ENCODE measurements at regions not wholly inside any gene's neighbourhood (a gene's known extent, or its start where the extent isn't known, plus 50 kb on each side); places are given as distances from the start of the nearest gene placed in this dataset.

- H3K9me3 ChIP-seq (ENCODE audit: control insufficient read depth, low read depth, low read length) = peaks cover 27% of the 10 kb centered on the region
- H3K36me3 ChIP-seq (ENCODE audit: control insufficient read depth, low read depth, low read length) = no peaks in the 10 kb centered on the region
- peaks cover 26% of the 10 kb centered on the region for H3K4me1 ChIP-seq (ENCODE audit: control insufficient read depth, low read depth, low read length)
- H3K4me3 ChIP-seq (ENCODE audit: low read length) = no peak overlapping the region
- H3K27ac ChIP-seq (ENCODE audit: low read length) = no peak overlapping the region
- H3K9ac ChIP-seq (ENCODE audit: low read length) = no peak overlapping the region
- peaks cover 6% of the 10 kb centered on the region for H3K27me3 ChIP-seq (ENCODE audit: control insufficient read depth, insufficient read depth, low read length)
These were observed 238.5 kb downstream of the NFATC2 start for GRCh38 chr20:51303731-51304670.

GRCh38 chr20:51301026-51301425 lies 241.5 kb downstream of the NFATC2 start:
- H3K9ac ChIP-seq (ENCODE audit: low read length) = no peak overlapping the region
- peaks cover 27% of the 10 kb centered on the region for H3K9me3 ChIP-seq (ENCODE audit: control insufficient read depth, low read depth, low read length)
- no peaks in the 10 kb centered on the region for H3K27me3 ChIP-seq (ENCODE audit: control insufficient read depth, insufficient read depth, low read length)
- H3K4me1 ChIP-seq (ENCODE audit: control insufficient read depth, low read depth, low read length) = peaks cover 13% of the 10 kb centered on the region
- H3K36me3 ChIP-seq (ENCODE audit: control insufficient read depth, low read depth, low read length) = no peaks in the 10 kb centered on the region
- H3K27ac ChIP-seq (ENCODE audit: low read length) = no peak overlapping the region
- H3K4me3 ChIP-seq (ENCODE audit: low read length) = no peak overlapping the region

- H3K27ac ChIP-seq (ENCODE audit: low read length) = no peak overlapping the region
- no peaks in the 10 kb centered on the region for H3K27me3 ChIP-seq (ENCODE audit: control insufficient read depth, insufficient read depth, low read length)
- H3K9me3 ChIP-seq (ENCODE audit: control insufficient read depth, low read depth, low read length) = peaks cover 27% of the 10 kb centered on the region
These were observed 242.4 kb downstream of the NFATC2 start for GRCh38 chr20:51300104-51300503.

GRCh38 chr20:51299413-51299812 lies 243.1 kb downstream of the NFATC2 start:
- H3K9me3 ChIP-seq (ENCODE audit: control insufficient read depth, low read depth, low read length) = peaks cover 22% of the 10 kb centered on the region
- H3K27ac ChIP-seq (ENCODE audit: low read length) = no peak overlapping the region
- H3K4me3 ChIP-seq (ENCODE audit: low read length) = no peak overlapping the region
- H3K4me1 ChIP-seq (ENCODE audit: control insufficient read depth, low read depth, low read length) = no peaks in the 10 kb centered on the region
- H3K36me3 ChIP-seq (ENCODE audit: control insufficient read depth, low read depth, low read length) = no peaks in the 10 kb centered on the region
- no peak overlapping the region for H3K9ac ChIP-seq (ENCODE audit: low read length)
- H3K27me3 ChIP-seq (ENCODE audit: control insufficient read depth, insufficient read depth, low read length) = no peaks in the 10 kb centered on the region

More at GRCh38 chr20:51300104-51300503, 242.4 kb downstream of the NFATC2 start:
- Histone ChIP-seq H3K9ac (ENCODE audit: low read length) (no peak overlapping the region), H3K36me3 (ENCODE audit: control insufficient read depth, low read depth, low read length) (no peaks in the 10 kb centered on the region), H3K4me1 (ENCODE audit: control insufficient read depth, low read depth, low read length) (peaks cover 4% of the 10 kb centered on the region), H3K4me3 (ENCODE audit: low read length) (no peak overlapping the region)

- no peaks in the 10 kb centered on the region for H3K27me3 ChIP-seq (ENCODE audit: control insufficient read depth, insufficient read depth, low read length)
- H3K4me1 ChIP-seq (ENCODE audit: control insufficient read depth, low read depth, low read length) = no peaks in the 10 kb centered on the region
- peaks cover 11% of the 10 kb centered on the region for H3K9me3 ChIP-seq (ENCODE audit: control insufficient read depth, low read depth, low read length)
- H3K4me3 ChIP-seq (ENCODE audit: low read length) = no peak overlapping the region
- no peak overlapping the region for H3K27ac ChIP-seq (ENCODE audit: low read length)
- H3K9ac ChIP-seq (ENCODE audit: low read length) = no peak overlapping the region
- H3K36me3 ChIP-seq (ENCODE audit: control insufficient read depth, low read depth, low read length) = no peaks in the 10 kb centered on the region
These were observed 244.3 kb downstream of the NFATC2 start for GRCh38 chr20:51298141-51298749.

GRCh38 chr20:51287628-51288413 lies 254.7 kb downstream of the NFATC2 start:
- Histone ChIP-seq H3K4me3 (ENCODE audit: low read length) (no peak overlapping the region), H3K36me3 (ENCODE audit: control insufficient read depth, low read depth, low read length) (no peaks in the 10 kb centered on the region), H3K9ac (ENCODE audit: low read length) (no peak overlapping the region), H3K9me3 (ENCODE audit: control insufficient read depth, low read depth, low read length) (no peaks in the 10 kb centered on the region), H3K4me1 (ENCODE audit: control insufficient read depth, low read depth, low read length) (no peaks in the 10 kb centered on the region), H3K27me3 (ENCODE audit: control insufficient read depth, insufficient read depth, low read length) (no peaks in the 10 kb centered on the region), H3K27ac (ENCODE audit: low read length) (no peak overlapping the region)

GRCh38 chr20:51286758-51287157 lies 255.8 kb downstream of the NFATC2 start:
- Histone ChIP-seq H3K9me3 (ENCODE audit: control insufficient read depth, low read depth, low read length) (no peaks in the 10 kb centered on the region), H3K36me3 (ENCODE audit: control insufficient read depth, low read depth, low read length) (no peaks in the 10 kb centered on the region), H3K27ac (ENCODE audit: low read length) (no peak overlapping the region), H3K4me3 (ENCODE audit: low read length) (no peak overlapping the region), H3K9ac (ENCODE audit: low read length) (no peak overlapping the region), H3K4me1 (ENCODE audit: control insufficient read depth, low read depth, low read length) (no peaks in the 10 kb centered on the region), H3K27me3 (ENCODE audit: control insufficient read depth, insufficient read depth, low read length) (no peaks in the 10 kb centered on the region)

GRCh38 chr20:51285684-51286083 lies 256.8 kb downstream of the NFATC2 start:
- Histone ChIP-seq H3K9me3 (ENCODE audit: control insufficient read depth, low read depth, low read length) (no peaks in the 10 kb centered on the region), H3K4me3 (ENCODE audit: low read length) (no peak overlapping the region), H3K9ac (ENCODE audit: low read length) (no peak overlapping the region), H3K27ac (ENCODE audit: low read length) (no peak overlapping the region), H3K27me3 (ENCODE audit: control insufficient read depth, insufficient read depth, low read length) (no peaks in the 10 kb centered on the region), H3K36me3 (ENCODE audit: control insufficient read depth, low read depth, low read length) (no peaks in the 10 kb centered on the region), H3K4me1 (ENCODE audit: control insufficient read depth, low read depth, low read length) (no peaks in the 10 kb centered on the region)

- H3K4me1 ChIP-seq (ENCODE audit: control insufficient read depth, low read depth, low read length) = no peaks in the 10 kb centered on the region
- no peaks in the 10 kb centered on the region for H3K36me3 ChIP-seq (ENCODE audit: control insufficient read depth, low read depth, low read length)
- H3K4me3 ChIP-seq (ENCODE audit: low read length) = no peak overlapping the region
- no peaks in the 10 kb centered on the region for H3K9me3 ChIP-seq (ENCODE audit: control insufficient read depth, low read depth, low read length)
- no peak overlapping the region for H3K27ac ChIP-seq (ENCODE audit: low read length)
- no peaks in the 10 kb centered on the region for H3K27me3 ChIP-seq (ENCODE audit: control insufficient read depth, insufficient read depth, low read length)
- H3K9ac ChIP-seq (ENCODE audit: low read length) = no peak overlapping the region
These were observed 257.6 kb downstream of the NFATC2 start for GRCh38 chr20:51284871-51285270.

- no peaks in the 10 kb centered on the region for H3K27me3 ChIP-seq (ENCODE audit: control insufficient read depth, insufficient read depth, low read length)
These were observed 258.3 kb downstream of the NFATC2 start for GRCh38 chr20:51284176-51284575.

GRCh38 chr20:51281521-51281920 lies 258.6 kb upstream of the KCNG1 start:
- Histone ChIP-seq H3K9me3 (ENCODE audit: control insufficient read depth, low read depth, low read length) (no peaks in the 10 kb centered on the region), H3K27me3 (ENCODE audit: control insufficient read depth, insufficient read depth, low read length) (no peaks in the 10 kb centered on the region), H3K36me3 (ENCODE audit: control insufficient read depth, low read depth, low read length) (no peaks in the 10 kb centered on the region), H3K27ac (ENCODE audit: low read length) (no peak overlapping the region), H3K4me1 (ENCODE audit: control insufficient read depth, low read depth, low read length) (no peaks in the 10 kb centered on the region), H3K4me3 (ENCODE audit: low read length) (no peak overlapping the region), H3K9ac (ENCODE audit: low read length) (no peak overlapping the region)

More at GRCh38 chr20:51284176-51284575, 258.3 kb downstream of the NFATC2 start:
- H3K4me1 ChIP-seq (ENCODE audit: control insufficient read depth, low read depth, low read length) = no peaks in the 10 kb centered on the region
- H3K36me3 ChIP-seq (ENCODE audit: control insufficient read depth, low read depth, low read length) = no peaks in the 10 kb centered on the region
- H3K9ac ChIP-seq (ENCODE audit: low read length) = no peak overlapping the region
- H3K27ac ChIP-seq (ENCODE audit: low read length) = no peak overlapping the region
- no peaks in the 10 kb centered on the region for H3K9me3 ChIP-seq (ENCODE audit: control insufficient read depth, low read depth, low read length)
- H3K4me3 ChIP-seq (ENCODE audit: low read length) = no peak overlapping the region
